ENCODE measurements at regions not wholly inside any gene's neighbourhood (a gene's known extent, or its start where the extent isn't known, plus 50 kb on each side); places are given as distances from the start of the nearest gene placed in this dataset.

DNA sequence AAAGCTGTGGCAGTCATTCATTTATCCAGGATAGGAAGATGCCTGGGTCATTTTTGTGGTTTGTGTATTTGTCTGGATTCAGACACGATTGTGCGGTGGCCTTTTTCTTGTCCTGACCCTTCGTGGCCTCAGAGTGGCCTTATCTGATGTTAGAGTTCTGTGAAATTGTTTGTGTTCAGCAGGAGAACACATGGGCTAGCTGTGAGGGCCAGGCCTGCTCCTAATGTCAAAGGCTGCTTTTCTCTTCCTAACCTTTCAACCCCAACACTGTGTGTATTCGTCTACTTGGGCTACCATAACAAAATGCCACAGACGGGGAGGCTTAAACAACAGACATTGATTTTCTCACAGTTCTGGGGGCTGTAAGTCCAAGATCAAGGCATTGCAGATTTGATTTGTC, 321.8 kb downstream of the CD83 start:
- no peak overlapping the region for H3K4me3 ChIP-seq
- intact Hi-C loops (cut with DNase I), result no loop called here
- H3K36me3 ChIP-seq, result no peaks in the 10 kb centered on the region
- TF ChIP-seq POLR2A (IDR thresholded peaks at IDR 0.05; ENCODE audit: low read depth) (no peak), CTCF (IDR thresholded peaks at IDR 0.05) (no peak), POLR2AphosphoS5 (IDR thresholded peaks at IDR 0.05) (no peak), EP300 (IDR thresholded peaks at IDR 0.05) (no peak)
- H3K27me3 ChIP-seq, result no peaks in the 10 kb centered on the region
- H3K27ac ChIP-seq (replicated peaks in 1 of 4), result peak overlapping the region; percentile 83 to 86 (median 84)
- DNase-seq (ENCODE audit: extremely low spot score), result no peak
- WGBS, result 86% methylated on average over 5 of the region's 5 CpGs
- no peaks in the 10 kb centered on the region for H3K9me3 ChIP-seq
- H3K4me1 ChIP-seq, result peaks cover 31 to 48% (median 40%) of the 10 kb centered on the region in 4 donors

- H3K27ac ChIP-seq (replicated peaks in 1 of 4), result peak overlapping the region; percentile 83 to 86 (median 84)
- peak overlapping the region in 1 of 4 donors; percentile 16 for H3K4me3 ChIP-seq
- intact Hi-C loops (cut with DNase I), result loop anchor here (10.0 kb wide), 1 partner anchor 204 kb away; no protein-coding TSS in a partner anchor
- WGBS, result 71% methylated on average over 4 of the region's 4 CpGs
- no peaks in the 10 kb centered on the region for H3K36me3 ChIP-seq
- peaks cover 31 to 39% (median 37%) of the 10 kb centered on the region in 4 donors for H3K4me1 ChIP-seq
- no peaks in the 10 kb centered on the region for H3K27me3 ChIP-seq
- no peak for TF ChIP-seq POLR2A (IDR thresholded peaks at IDR 0.05; ENCODE audit: low read depth)
- no peak for TF ChIP-seq EP300 (IDR thresholded peaks at IDR 0.05)
- no peak for TF ChIP-seq CTCF (IDR thresholded peaks at IDR 0.05)
- no peaks in the 10 kb centered on the region for H3K9me3 ChIP-seq
- no peak for DNase-seq (ENCODE audit: extremely low spot score)
Measured at GRCh38 chr6:14440215-14440910, 322.8 kb downstream of the CD83 start.

GRCh38 chr6:14440940-14441781, 323.6 kb downstream of the CD83 start:
- H3K4me1 ChIP-seq, result peaks cover 31 to 36% (median 35%) of the 10 kb centered on the region in 4 donors
- H3K9me3 ChIP-seq, result no peaks in the 10 kb centered on the region
- H3K27ac ChIP-seq (replicated peaks in 1 of 4), result peak overlapping the region; percentile 83 to 86 (median 84)
- H3K27me3 ChIP-seq, result no peaks in the 10 kb centered on the region
- intact Hi-C loops (cut with DNase I), result loop anchor here (10.0 kb wide), 1 partner anchor 204 kb away; no protein-coding TSS in a partner anchor
- DNase-seq (ENCODE audit: extremely low spot score), result no peak
- TF ChIP-seq POLR2A (IDR thresholded peaks at IDR 0.05; ENCODE audit: low read depth), result no peak
- peak; percentile 54 to 68 for TF ChIP-seq POLR2AphosphoS5 (IDR thresholded peaks at IDR 0.05)
- peak; percentile 9 for TF ChIP-seq EP300 (IDR thresholded peaks at IDR 0.05)
- WGBS, result 24% methylated on average over 12 of the region's 13 CpGs
- no peaks in the 10 kb centered on the region for H3K36me3 ChIP-seq
- peak overlapping the region; percentile 16 to 31 (median 27) for H3K4me3 ChIP-seq

DNA sequence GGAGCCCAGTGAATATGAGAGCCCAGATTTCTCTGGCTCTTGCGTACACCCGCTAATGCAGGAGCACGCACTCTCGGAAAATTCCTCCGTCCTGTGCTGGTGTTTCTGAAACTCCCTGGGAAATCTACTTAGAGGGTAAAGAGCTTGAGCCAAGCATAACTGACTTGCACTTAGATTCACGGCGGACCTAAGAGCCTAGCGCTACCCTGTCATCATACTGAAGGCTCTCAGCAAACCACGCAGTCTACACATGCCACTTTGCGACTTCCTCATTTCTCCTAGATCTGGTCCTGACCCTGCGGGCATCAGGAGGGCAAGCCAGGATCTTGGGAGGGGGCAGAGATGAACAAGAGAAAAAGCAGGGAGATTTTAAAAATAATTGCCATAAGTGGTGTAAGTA, 324.7 kb downstream of the CD83 start:
- Histone ChIP-seq H3K36me3 (no peaks in the 10 kb centered on the region), H3K27me3 (no peaks in the 10 kb centered on the region), H3K4me3 (no peak overlapping the region), H3K4me1 (peaks cover 31 to 36% (median 33%) of the 10 kb centered on the region in 4 donors), H3K27ac (replicated peaks in 1 of 4) (peak overlapping the region; percentile 83 to 86 (median 84)), H3K9me3 (no peaks in the 10 kb centered on the region)
- 89% methylated on average over 11 of the region's 11 CpGs for WGBS
- DNase-seq (ENCODE audit: extremely low spot score), result no peak
- no peak for TF ChIP-seq POLR2A (IDR thresholded peaks at IDR 0.05; ENCODE audit: low read depth)
- no peak for TF ChIP-seq EP300 (IDR thresholded peaks at IDR 0.05)
- intact Hi-C loops (cut with DNase I), result loop anchor here (10.0 kb wide), 1 partner anchor 203 kb away; no protein-coding TSS in a partner anchor

DNA sequence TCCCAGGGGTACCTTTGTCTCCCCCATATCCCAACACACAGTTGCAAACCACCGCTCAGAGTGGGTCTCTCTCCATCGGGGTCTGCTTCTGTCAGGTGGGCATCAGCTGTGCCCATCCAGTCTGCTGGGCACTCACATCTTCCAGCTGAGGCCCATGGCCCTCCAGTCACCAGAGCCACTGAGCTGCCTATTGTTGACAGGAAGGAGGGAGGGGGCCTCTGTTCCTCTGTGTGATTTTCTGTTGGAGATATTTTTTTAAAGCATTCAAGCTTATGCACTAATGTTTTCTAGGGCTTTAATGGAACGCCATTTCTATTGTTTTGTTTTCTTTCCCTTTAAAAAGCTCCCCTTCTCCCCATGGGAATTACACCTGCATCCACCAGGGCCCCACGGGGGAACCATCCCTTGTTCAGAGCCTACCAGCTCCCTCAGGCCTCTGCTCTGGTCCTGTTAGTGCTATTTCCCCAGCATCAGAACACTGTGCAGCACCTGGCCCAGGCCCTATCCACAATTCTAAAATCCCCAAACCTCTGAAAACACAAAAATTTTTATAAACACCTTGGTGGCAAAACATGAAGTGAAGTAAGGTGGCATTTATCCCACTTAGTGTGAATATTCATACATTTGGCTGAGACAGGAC, 326.2 kb downstream of the CD83 start:
- Histone ChIP-seq H3K36me3 (no peaks in the 10 kb centered on the region), H3K4me3 (no peak overlapping the region), H3K4me1 (peaks cover 31 to 36% (median 33%) of the 10 kb centered on the region in 4 donors), H3K27ac (replicated peaks in 1 of 4) (no peak overlapping the region), H3K27me3 (no peaks in the 10 kb centered on the region), H3K9me3 (no peaks in the 10 kb centered on the region)
- no peak for DNase-seq (ENCODE audit: extremely low spot score)
- 85% methylated on average over 4 of the region's 4 CpGs for WGBS
- intact Hi-C loops (cut with DNase I), result loop anchor here (10.0 kb wide), 1 partner anchor 201 kb away; no protein-coding TSS in a partner anchor
- TF ChIP-seq EP300 (IDR thresholded peaks at IDR 0.05) (no peak), POLR2A (IDR thresholded peaks at IDR 0.05; ENCODE audit: low read depth) (no peak), POLR2AphosphoS5 (IDR thresholded peaks at IDR 0.05) (no peak), CTCF (IDR thresholded peaks at IDR 0.05) (no peak)
